H1 (cell line): ENCODE measurements at regions not wholly inside any gene's neighbourhood (a gene's known extent, or its start where the extent isn't known, plus 50 kb on each side); places are given as distances from the start of the nearest gene placed in this dataset.

Source experiments
- CTCF ChIA-PET: fragments of 300-600 bp; sonication (Branson Sonifier 250); formaldehyde crosslinking; loops from one replicate; lab custom pipeline; 2021; ENCODE audit not compliant: partially characterized antibody; lab: Charles Lee
- POLR2A ChIA-PET: fragments of 300-600 bp; sonication (Branson Sonifier 250); formaldehyde crosslinking; loops from one replicate; lab custom pipeline; 2021; ENCODE audit warnings: inconsistent platforms; ENCODE audit not compliant: partially characterized antibody; lab: Charles Lee
- DNase-seq, 2 experiments: peaks; one replicate each; pipeline versions ENCODE4 v3.0.0 to v3.0.0-alpha.2; 2010 to 2022; ENCODE audit warnings: low spot score in 2 of 2, low read depth in 1 of 2, mixed read lengths in 1 of 2
- FAIRE-seq: peaks from 2 replicates; lab custom pipeline; 2011; peaks lifted over from hg19 to GRCh38; lab: Jason Lieb, UNC
- H2AFZ ChIP-seq: 2 replicates; pipeline ENCODE4 v1.8.1; 2012; ENCODE audit warnings: low read length, inconsistent platforms
- H2AK5ac ChIP-seq: 2 replicates; pipeline ENCODE4 v1.6.1; 2013; ENCODE audit warnings: low read depth, low read length
- H2BK120ac ChIP-seq: replicated peaks from 2 replicates; pipeline ENCODE3; 2013; ENCODE audit warnings: low read depth, low read length, inconsistent platforms
- H2BK12ac ChIP-seq: 2 replicates; pipeline ENCODE4 v1.6.1; 2013; ENCODE audit warnings: low read depth, low read length
- H2BK15ac ChIP-seq: 2 replicates; pipeline ENCODE4 v1.6.1; 2013; ENCODE audit warnings: low read length
- H2BK20ac ChIP-seq: 2 replicates; pipeline ENCODE4 v1.6.1; 2013; ENCODE audit warnings: low read length
- H2BK5ac ChIP-seq: 2 replicates; pipeline ENCODE4 v1.6.1; 2013; ENCODE audit warnings: low read depth, low read length
- H3K14ac ChIP-seq: 2 replicates; pipeline ENCODE4 v1.6.1; 2013; ENCODE audit warnings: inconsistent platforms; ENCODE audit not compliant: insufficient read length
- H3K18ac ChIP-seq: 2 replicates; pipeline ENCODE4 v1.6.1; 2013; ENCODE audit warnings: low read length; ENCODE audit errors: extremely low read depth
- H3K23ac ChIP-seq: 2 replicates; pipeline ENCODE4 v1.6.1; 2013; ENCODE audit warnings: inconsistent platforms; ENCODE audit not compliant: insufficient read length
- H3K23me2 ChIP-seq: 2 replicates; pipeline ENCODE4 v1.6.1; 2013; ENCODE audit warnings: low read depth, low read length
- H3K27ac ChIP-seq: 2 replicates; pipeline ENCODE4 v1.6.1; 2011; ENCODE audit warnings: low read depth, low read length, inconsistent platforms
- H3K27me3 ChIP-seq, 4 experiments: replicated peaks in 1 of 4; 1 replicate in 1 of 4; 2 replicates in 3 of 4; pipeline versions ENCODE4 v1.6.1 to v1.8.1; 2011 to 2013; ENCODE audit warnings: low read length in 3 of 4, mild to moderate bottlenecking in 3 of 4, inconsistent platforms in 2 of 4, mixed read lengths in 2 of 4, moderate library complexity in 1 of 4; ENCODE audit not compliant: control insufficient read depth in 3 of 4, insufficient read depth in 3 of 4; ENCODE audit errors: extremely low read depth in 1 of 4
- H3K36me3 ChIP-seq, 4 experiments: 2 replicates each; pipeline versions ENCODE4 v1.6.1 to v1.8.1; 2011 to 2013; ENCODE audit warnings: mild to moderate bottlenecking in 4 of 4, low read length in 3 of 4, moderate library complexity in 2 of 4, control low read depth in 1 of 4, inconsistent platforms in 1 of 4; ENCODE audit not compliant: insufficient read depth in 4 of 4, control insufficient read depth in 2 of 4
- H3K4ac ChIP-seq: replicated peaks from 2 replicates; pipeline ENCODE3; 2013; ENCODE audit warnings: low read length, low read depth, mixed read lengths, inconsistent platforms; ENCODE audit not compliant: insufficient read length
- H3K4me1 ChIP-seq, 4 experiments: replicated peaks in 1 of 4; 1 replicate in 1 of 4; 2 replicates in 3 of 4; pipeline versions ENCODE4 v1.6.1 to v1.8.1; 2011 to 2013; ENCODE audit warnings: low read length in 3 of 4, inconsistent platforms in 2 of 4, mixed read lengths in 1 of 4; ENCODE audit not compliant: insufficient read depth in 4 of 4, control insufficient read depth in 3 of 4
- H3K4me2 ChIP-seq, 2 experiments: 2 replicates each; pipeline versions ENCODE4 v1.6.1 to v1.8.1; 2011 to 2013; ENCODE audit warnings: low read depth in 2 of 2, low read length in 2 of 2, control low read depth in 1 of 2, inconsistent platforms in 1 of 2, mild to moderate bottlenecking in 1 of 2; ENCODE audit not compliant: insufficient read depth in 1 of 2
- H3K4me3 ChIP-seq, 4 experiments: fragments of 200-600, 300-600 bp in 1 of 4; sonication (generic), shearing (Covaris generic), sonication (Bioruptor Twin) in 1 of 4; 2 replicates each; pipeline versions ENCODE4 v1.5.1 to v1.8.1; 2011 to 2016; ENCODE audit warnings: low read length in 4 of 4, low read depth in 3 of 4, control low read depth in 2 of 4, inconsistent platforms in 2 of 4, mild to moderate bottlenecking in 2 of 4, mixed read lengths in 1 of 4, moderate library complexity in 1 of 4; ENCODE audit not compliant: insufficient read depth in 2 of 4; ENCODE audit errors: extremely low read depth in 1 of 4
- H3K56ac ChIP-seq: replicated peaks from 2 replicates; pipeline ENCODE3; 2013; ENCODE audit warnings: low read depth, mild to moderate bottlenecking, mixed read lengths, low read length, inconsistent platforms; ENCODE audit not compliant: insufficient read length
- H3K79me1 ChIP-seq: 2 replicates; pipeline ENCODE4 v1.6.1; 2013; ENCODE audit warnings: low read depth, low read length, control low read depth
- H3K79me2 ChIP-seq, 2 experiments: 2 replicates each; pipeline versions ENCODE4 v1.6.1 to v1.8.1; 2012 to 2013; ENCODE audit warnings: low read length in 2 of 2, mild to moderate bottlenecking in 2 of 2, inconsistent platforms in 1 of 2; ENCODE audit not compliant: insufficient read depth in 2 of 2, control insufficient read depth in 1 of 2
- H3K9ac ChIP-seq, 4 experiments: replicated peaks in 1 of 4; 1 replicate in 1 of 4; 2 replicates in 3 of 4; pipeline versions ENCODE4 v1.6.1 to v1.8.1; 2011 to 2013; ENCODE audit warnings: low read depth in 3 of 4, low read length in 3 of 4, control low read depth in 2 of 4, mild to moderate bottlenecking in 2 of 4, moderate library complexity in 2 of 4, inconsistent platforms in 1 of 4; ENCODE audit errors: extremely low read depth in 1 of 4
- H3K9me3 ChIP-seq, 2 experiments: 2 replicates each; pipeline versions ENCODE4 v1.6.1 to v1.8.1; 2012 to 2013; ENCODE audit warnings: mild to moderate bottlenecking in 2 of 2, moderate library complexity in 2 of 2, control low read depth in 1 of 2, inconsistent platforms in 1 of 2, low read depth in 1 of 2, low read length in 1 of 2, mixed read lengths in 1 of 2; ENCODE audit not compliant: insufficient read depth in 2 of 2
- H4K20me1 ChIP-seq, 2 experiments: replicated peaks in 1 of 2; 2 replicates each; pipeline versions ENCODE3 to v1.8.1; 2011 to 2013; ENCODE audit warnings: inconsistent platforms in 2 of 2, low read length in 2 of 2, mild to moderate bottlenecking in 1 of 2; ENCODE audit not compliant: insufficient read depth in 2 of 2, control insufficient read depth in 1 of 2
- H4K5ac ChIP-seq: 2 replicates; pipeline ENCODE4 v1.6.1; 2013; ENCODE audit warnings: low read length, low read depth, mixed read lengths, inconsistent platforms; ENCODE audit not compliant: insufficient read length
- H4K8ac ChIP-seq: 2 replicates; pipeline ENCODE4 v1.8.0; 2013; ENCODE audit warnings: mild to moderate bottlenecking, moderate library complexity, low read length, inconsistent platforms; ENCODE audit not compliant: insufficient read depth; ENCODE audit errors: extremely low read depth
- H4K91ac ChIP-seq: replicated peaks from 2 replicates; pipeline ENCODE3; 2013; ENCODE audit warnings: low read length, mixed read lengths, inconsistent platforms; ENCODE audit not compliant: insufficient read length
- CHD2 ChIP-seq: IDR thresholded peaks from 2 replicates; pipeline ENCODE4 v1.6.1; 2012; ENCODE audit warnings: low read length, improper control_type of control experiment
- GTF2F1 ChIP-seq: IDR thresholded peaks from 2 replicates; pipeline ENCODE4 v1.6.1; 2012; ENCODE audit warnings: low read depth, low read length, improper control_type of control experiment, borderline replicate concordance
- KDM1A ChIP-seq: fragments of 200-600, 300-600 bp; sonication (generic); IDR thresholded peaks from 2 replicates; pipeline ENCODE4 v1.7.1; 2016; ENCODE audit warnings: mild to moderate bottlenecking, low read length, borderline replicate concordance
- KDM4A ChIP-seq: IDR thresholded peaks from one replicate; pipeline ENCODE4 v1.7.1; 2012; ENCODE audit warnings: low read depth, mild to moderate bottlenecking, moderate library complexity, low read length, inconsistent platforms; ENCODE audit not compliant: severe bottlenecking
- KDM5A ChIP-seq: fragments of 200-600 bp; IDR thresholded peaks from 2 replicates; pipeline ENCODE4 v1.7.1; 2012; ENCODE audit warnings: mild to moderate bottlenecking, low read length, inconsistent platforms, mixed read lengths
- MAFK ChIP-seq: IDR thresholded peaks from 2 replicates; pipeline ENCODE4 v1.6.1; 2012; ENCODE audit warnings: low read depth, mild to moderate bottlenecking, improper control_type of control experiment, low read length
- SIRT6 ChIP-seq: IDR thresholded peaks from one replicate; pipeline ENCODE4 v1.7.1; 2012; ENCODE audit warnings: low read length, inconsistent platforms
- SIX5 ChIP-seq: IDR thresholded peaks from 2 replicates; pipeline ENCODE4 v1.6.1; 2011; ENCODE audit warnings: mild to moderate bottlenecking, low read depth, low read length
- SRF ChIP-seq: IDR thresholded peaks from 2 replicates; pipeline ENCODE4 v1.6.1; 2011; ENCODE audit warnings: mild to moderate bottlenecking, low read depth, low read length, moderate library complexity
- TAF7 ChIP-seq: optimal IDR thresholded peaks from 2 replicates; pipeline ENCODE3; 2011; ENCODE audit warnings: low read depth, mild to moderate bottlenecking, inconsistent platforms, low read length, moderate library complexity, borderline replicate concordance
- TF ChIP-seq, protein P1 (sequence below), 3 experiments: IDR thresholded peaks; 1 replicate in 2 of 3; 2 replicates in 1 of 3; pipeline versions ENCODE4 v1.5.1 to v1.6.1; 2011; ENCODE audit warnings: low read length in 3 of 3, mild to moderate bottlenecking in 3 of 3, inconsistent platforms in 2 of 3, low read depth in 1 of 3, moderate library complexity in 1 of 3; ENCODE audit not compliant: insufficient read depth in 1 of 3; ENCODE audit errors: control extremely low read depth in 1 of 3

DNA sequence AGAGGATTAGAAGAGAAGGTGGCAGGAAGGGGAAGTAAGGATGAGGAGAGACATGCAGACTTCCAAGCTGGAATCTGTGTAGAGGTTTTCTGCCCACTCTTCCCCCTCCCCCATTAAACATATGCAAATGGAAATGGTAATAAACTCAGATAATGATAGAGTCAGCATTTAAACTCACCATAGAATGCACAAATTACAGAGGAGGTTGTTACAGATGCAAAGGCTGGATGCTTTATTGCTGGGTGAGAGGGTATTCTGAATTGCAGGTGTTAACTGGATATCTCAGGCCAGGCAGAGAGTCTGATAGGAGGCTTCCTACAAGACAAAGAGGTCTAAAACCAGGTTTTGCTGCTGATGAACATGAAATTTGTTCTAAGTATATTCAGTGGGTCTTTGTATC, 372.5 kb downstream of the SEC16B start:
- no peak overlapping the region for H4K91ac ChIP-seq
- H3K56ac ChIP-seq, result no peak overlapping the region
- H3K23ac ChIP-seq, result no peak overlapping the region
- ChIA-PET CTCF (no interaction called here), POLR2A (no interaction called here)
- H2BK120ac ChIP-seq, result no peak overlapping the region
- no peaks in the 10 kb centered on the region for H3K36me3 ChIP-seq
- no peak overlapping the region for H3K4me3 ChIP-seq
- H3K27ac ChIP-seq, result no peak overlapping the region
- TF ChIP-seq GTF2F1 (no peak), KDM5A (no peak), SIX5 (no peak), SRF (no peak), SIRT6 (no peak), TAF7 (no peak), KDM4A (no peak), CHD2 (no peak), MAFK (no peak), KDM1A (no peak)
- TF ChIP-seq, protein P1, sequence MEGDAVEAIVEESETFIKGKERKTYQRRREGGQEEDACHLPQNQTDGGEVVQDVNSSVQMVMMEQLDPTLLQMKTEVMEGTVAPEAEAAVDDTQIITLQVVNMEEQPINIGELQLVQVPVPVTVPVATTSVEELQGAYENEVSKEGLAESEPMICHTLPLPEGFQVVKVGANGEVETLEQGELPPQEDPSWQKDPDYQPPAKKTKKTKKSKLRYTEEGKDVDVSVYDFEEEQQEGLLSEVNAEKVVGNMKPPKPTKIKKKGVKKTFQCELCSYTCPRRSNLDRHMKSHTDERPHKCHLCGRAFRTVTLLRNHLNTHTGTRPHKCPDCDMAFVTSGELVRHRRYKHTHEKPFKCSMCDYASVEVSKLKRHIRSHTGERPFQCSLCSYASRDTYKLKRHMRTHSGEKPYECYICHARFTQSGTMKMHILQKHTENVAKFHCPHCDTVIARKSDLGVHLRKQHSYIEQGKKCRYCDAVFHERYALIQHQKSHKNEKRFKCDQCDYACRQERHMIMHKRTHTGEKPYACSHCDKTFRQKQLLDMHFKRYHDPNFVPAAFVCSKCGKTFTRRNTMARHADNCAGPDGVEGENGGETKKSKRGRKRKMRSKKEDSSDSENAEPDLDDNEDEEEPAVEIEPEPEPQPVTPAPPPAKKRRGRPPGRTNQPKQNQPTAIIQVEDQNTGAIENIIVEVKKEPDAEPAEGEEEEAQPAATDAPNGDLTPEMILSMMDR (IDR thresholded peaks at IDR 0.05; ENCODE audit: control extremely low read depth in 1 of 3, insufficient read depth in 1 of 3, low read depth in 1 of 3, low read length in 3 of 3), result no peak
- no peak for DNase-seq
- H3K9ac ChIP-seq, result no peak overlapping the region
- no peaks in the 10 kb centered on the region for H3K9me3 ChIP-seq
- H2BK12ac ChIP-seq, result no peak overlapping the region
- no peak overlapping the region for H3K4ac ChIP-seq
- no peak overlapping the region for H4K5ac ChIP-seq
- no peaks in the 10 kb centered on the region for H3K23me2 ChIP-seq
- no peaks in the 10 kb centered on the region for H3K79me2 ChIP-seq
- H3K4me1 ChIP-seq, result no peaks in the 10 kb centered on the region; a peak in 1 of 7 replicates
- H2BK15ac ChIP-seq, result no peak overlapping the region
- H2AK5ac ChIP-seq, result no peak overlapping the region
- no peak overlapping the region for H2BK20ac ChIP-seq
- H3K27me3 ChIP-seq, result no peaks in the 10 kb centered on the region
- no peak for FAIRE-seq
- H4K8ac ChIP-seq, result no peak overlapping the region
- H3K79me1 ChIP-seq, result no peaks in the 10 kb centered on the region
- H2AFZ ChIP-seq, result no peak overlapping the region
- H3K14ac ChIP-seq, result no peak overlapping the region
- no peak overlapping the region for H3K18ac ChIP-seq
- H3K4me2 ChIP-seq, result no peak overlapping the region
- no peak overlapping the region for H2BK5ac ChIP-seq
- no peaks in the 10 kb centered on the region for H4K20me1 ChIP-seq
